ENCODE measurements at regions not wholly inside any gene's neighbourhood (a gene's known extent, or its start where the extent isn't known, plus 50 kb on each side); places are given as distances from the start of the nearest gene placed in this dataset.

- DNase-seq (ENCODE audit: extremely low read depth, low read depth): no peak
- no peak for TF ChIP-seq CTCF (IDR thresholded peaks at IDR 0.05; ENCODE audit: low read depth, low read length, missing control alignments)
- no peak overlapping the region for H3K4me3 ChIP-seq (replicated peaks; ENCODE audit: low read depth, low read length)
These were observed 287.5 kb downstream of the LRFN2 start for GRCh38 chr6:40299681-40300080.

GRCh38 chr6:40298207-40298606 lies 289.0 kb downstream of the LRFN2 start:
- H3K4me3 ChIP-seq (replicated peaks; ENCODE audit: low read depth, low read length): no peak overlapping the region
- TF ChIP-seq CTCF (IDR thresholded peaks at IDR 0.05; ENCODE audit: low read depth, low read length, missing control alignments): no peak
- no peak for DNase-seq (ENCODE audit: extremely low read depth, low read depth)

- H3K4me3 ChIP-seq (replicated peaks; ENCODE audit: low read depth, low read length): no peak overlapping the region
- no peak for DNase-seq (ENCODE audit: extremely low read depth, low read depth)
- TF ChIP-seq CTCF (IDR thresholded peaks at IDR 0.05; ENCODE audit: low read depth, low read length, missing control alignments): no peak
These were observed 291.8 kb downstream of the LRFN2 start for GRCh38 chr6:40295251-40295950.

- no peak for DNase-seq (ENCODE audit: extremely low read depth, low read depth)
- H3K4me3 ChIP-seq (replicated peaks; ENCODE audit: low read depth, low read length): no peak overlapping the region
- TF ChIP-seq CTCF (IDR thresholded peaks at IDR 0.05; ENCODE audit: low read depth, low read length, missing control alignments): no peak
These were observed 293.5 kb downstream of the LRFN2 start for GRCh38 chr6:40293460-40294185.

- no peak for TF ChIP-seq CTCF (IDR thresholded peaks at IDR 0.05; ENCODE audit: low read depth, low read length, missing control alignments)
- no peak for DNase-seq (ENCODE audit: extremely low read depth, low read depth)
- H3K4me3 ChIP-seq (replicated peaks; ENCODE audit: low read depth, low read length): no peak overlapping the region
These were observed 294.1 kb downstream of the LRFN2 start for GRCh38 chr6:40293060-40293459.

- no peak overlapping the region for H3K4me3 ChIP-seq (replicated peaks; ENCODE audit: low read depth, low read length)
- no peak for TF ChIP-seq CTCF (IDR thresholded peaks at IDR 0.05; ENCODE audit: low read depth, low read length, missing control alignments)
- DNase-seq (ENCODE audit: extremely low read depth, low read depth): no peak
These were observed 296.3 kb downstream of the LRFN2 start for GRCh38 chr6:40290816-40291215.

Data from HFF-Myc (cell line).